ENCODE measurements at regions not wholly inside any gene's neighbourhood (a gene's known extent, or its start where the extent isn't known, plus 50 kb on each side); places are given as distances from the start of the nearest gene placed in this dataset.
A peak's percentile ranks its signal among the peaks of the same experiment; 100 is the strongest.

DNA sequence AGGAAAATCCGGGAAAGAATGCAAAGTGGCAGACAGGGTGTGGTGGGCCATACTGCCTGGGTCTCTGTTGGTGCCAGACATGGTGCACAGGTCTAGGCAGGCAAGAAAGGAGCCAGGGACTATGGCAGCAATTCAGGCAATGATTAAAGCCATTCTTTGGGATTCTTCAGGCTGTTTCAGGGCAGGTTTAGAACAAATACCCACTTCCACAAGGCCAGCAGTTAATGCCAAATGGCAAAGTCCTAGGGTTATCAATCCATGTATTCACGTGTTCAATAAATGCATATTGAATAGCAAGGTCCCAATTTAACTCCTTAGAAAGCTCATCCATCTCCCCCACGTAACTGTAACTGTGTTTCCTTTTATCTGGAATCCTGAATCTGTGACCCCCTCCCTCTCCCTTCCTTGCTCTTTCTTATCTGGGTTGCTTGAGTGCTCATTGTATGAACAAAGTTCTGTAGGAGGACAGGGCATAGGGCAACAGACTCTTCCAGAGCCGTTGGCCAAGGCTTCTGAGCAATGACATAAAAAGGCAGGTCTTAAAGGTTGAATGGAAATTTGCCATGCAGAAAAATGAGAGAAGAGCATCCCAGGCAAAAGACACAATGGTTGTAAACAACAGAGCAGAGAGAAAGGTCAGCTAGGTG lies 146.8 kb upstream of the KLHL29 start:
- DNase-seq = no peak

DNA sequence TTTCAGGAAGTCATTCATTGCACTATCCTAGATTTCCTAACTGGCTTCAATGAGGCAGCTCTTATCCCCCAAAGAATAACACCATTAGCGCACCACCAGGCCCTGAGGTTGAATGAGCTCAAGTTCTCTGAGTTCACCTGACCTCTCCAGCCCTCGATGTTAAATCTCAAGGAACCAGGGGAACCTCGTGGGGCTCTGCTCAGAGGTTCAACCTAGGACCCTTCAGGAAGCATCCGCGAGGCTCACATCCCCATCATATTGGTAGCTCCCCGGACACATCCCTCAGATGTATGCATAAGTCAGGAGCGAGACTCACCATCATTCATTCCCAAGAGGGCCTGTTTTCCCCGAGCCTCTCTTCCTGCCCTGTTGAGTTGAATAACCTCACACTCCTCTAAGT lies 145.6 kb upstream of the KLHL29 start:
- no peak for DNase-seq

DNA sequence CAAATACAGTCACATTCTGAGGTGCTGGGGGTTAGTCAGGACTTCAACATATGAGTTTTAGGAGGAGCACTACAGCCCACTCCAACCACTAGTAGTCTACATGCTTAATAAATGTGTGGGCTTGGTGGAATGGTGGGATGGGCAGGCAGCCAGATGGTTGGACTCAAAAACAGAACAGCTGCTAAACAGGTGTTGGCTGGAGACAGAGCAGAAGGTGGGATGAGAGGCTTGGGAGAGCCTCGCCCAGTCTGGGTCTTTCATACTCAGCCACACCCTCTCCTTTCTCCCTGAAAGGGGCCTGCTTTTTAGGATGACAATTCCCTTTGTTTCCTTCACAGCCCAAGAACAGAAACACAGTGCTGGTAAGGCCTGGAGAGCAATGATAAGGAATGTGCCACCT lies 143.9 kb upstream of the KLHL29 start:
- no peak for DNase-seq

DNA sequence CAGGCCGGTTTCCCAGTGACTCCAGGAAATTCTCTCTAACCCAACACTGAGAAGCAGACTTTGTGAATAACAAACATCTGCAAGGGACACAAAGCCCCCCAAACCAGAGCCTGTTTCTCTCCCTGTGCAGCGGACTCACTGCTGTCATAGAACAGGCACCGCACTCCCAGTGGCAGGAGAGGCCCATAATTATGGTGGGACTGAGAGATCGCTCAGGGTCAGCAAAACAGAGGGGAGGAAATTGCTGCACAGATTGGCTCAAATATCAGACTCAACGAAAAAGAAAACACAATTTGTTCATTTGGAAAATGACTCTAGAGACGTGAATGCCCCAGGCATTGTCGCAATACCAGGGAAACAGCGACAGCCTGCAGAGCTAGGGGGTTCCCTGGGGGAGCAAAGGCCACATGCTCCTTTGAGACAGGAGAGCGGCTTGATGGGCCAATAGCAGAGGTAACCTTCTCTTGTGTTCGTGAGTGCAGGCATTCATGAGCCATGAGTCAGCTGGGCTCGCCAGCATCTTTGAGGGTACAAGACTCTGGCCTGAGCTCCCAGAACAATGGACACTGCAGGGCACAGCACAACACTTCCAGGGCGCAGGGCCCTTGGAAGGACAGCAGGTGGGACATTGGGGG lies 143.3 kb upstream of the KLHL29 start:
- no peak for DNase-seq

DNA sequence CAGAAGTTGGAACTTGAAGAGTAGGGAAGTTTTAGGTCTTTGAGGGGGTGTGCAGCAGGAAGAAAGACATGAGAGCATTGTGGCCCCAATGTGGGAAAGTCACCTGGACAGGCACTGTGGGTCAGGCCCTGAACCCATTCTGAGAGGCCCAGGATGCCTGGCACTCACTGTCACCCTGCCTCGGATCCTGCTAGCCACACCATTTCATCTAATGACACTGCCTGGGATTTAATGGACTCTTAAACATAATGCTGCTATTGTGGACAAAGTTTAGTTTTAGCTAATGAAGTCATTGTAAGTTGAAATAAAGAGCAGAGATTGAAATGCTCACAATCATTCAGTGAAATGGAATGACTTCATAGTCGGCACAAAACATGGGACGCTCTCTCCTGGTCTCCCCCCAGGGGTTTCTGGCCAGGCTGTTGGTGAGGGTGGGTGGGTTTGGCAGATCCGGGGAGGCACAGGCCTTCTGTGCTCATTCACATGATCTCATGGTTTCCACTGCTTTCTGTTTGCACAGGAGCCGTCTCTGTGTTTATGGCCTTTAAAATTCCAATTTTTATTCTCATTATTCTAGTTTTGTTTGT lies 141.8 kb upstream of the KLHL29 start:
- DNase-seq = no peak

DNA sequence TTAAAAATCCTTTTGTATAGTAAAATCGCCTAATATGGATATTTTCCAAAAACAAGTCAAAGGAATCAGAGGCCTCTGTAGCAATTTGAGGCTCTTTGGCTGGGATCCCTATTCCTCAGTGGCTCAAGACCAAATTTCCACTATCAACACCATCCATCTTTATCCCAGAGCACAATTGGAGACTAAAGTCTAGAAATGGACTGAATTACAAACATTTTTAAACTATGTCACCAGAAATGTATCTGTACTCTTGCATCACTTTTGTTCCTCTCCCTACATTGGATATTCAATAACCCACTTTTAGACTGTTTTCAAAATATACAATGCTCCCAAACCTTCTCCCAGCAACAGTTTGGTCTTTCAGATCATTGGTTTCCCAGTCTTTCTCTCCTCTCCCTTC lies 140.4 kb upstream of the KLHL29 start:
- DNase-seq = no peak

DNA sequence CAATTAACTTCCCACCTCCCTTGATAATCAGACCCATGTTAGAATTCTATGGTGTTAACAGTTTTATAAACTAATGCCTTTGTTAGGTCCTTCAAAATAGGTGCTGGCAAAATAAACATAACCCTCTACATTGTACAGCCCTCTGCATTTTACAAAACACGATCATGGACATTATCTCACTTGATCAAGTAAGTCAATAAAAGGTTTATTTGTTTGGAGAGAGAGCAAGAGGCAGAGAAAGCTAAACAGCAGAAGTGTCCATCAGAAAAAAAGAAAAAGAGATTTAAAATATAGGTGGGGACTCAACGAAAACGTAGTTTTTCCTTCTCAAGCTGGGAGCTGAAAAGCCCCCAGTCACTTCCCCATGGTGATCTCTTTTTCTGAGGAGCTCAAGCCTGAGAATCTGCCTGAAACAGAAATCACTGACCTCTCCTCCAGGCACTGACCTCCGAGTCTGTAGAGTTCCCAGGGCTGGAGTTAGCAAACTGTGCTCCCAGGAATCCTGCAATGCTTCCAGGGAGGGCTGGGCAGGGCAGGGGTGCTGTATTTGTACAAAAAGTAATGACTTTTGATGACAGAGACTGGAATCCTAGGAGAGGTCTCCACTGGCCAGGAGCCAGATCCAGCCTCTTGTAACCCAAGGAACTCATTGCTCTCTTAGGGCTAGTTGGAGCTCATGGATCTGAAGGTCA lies 137.8 kb upstream of the KLHL29 start:
- no peak for DNase-seq

DNA sequence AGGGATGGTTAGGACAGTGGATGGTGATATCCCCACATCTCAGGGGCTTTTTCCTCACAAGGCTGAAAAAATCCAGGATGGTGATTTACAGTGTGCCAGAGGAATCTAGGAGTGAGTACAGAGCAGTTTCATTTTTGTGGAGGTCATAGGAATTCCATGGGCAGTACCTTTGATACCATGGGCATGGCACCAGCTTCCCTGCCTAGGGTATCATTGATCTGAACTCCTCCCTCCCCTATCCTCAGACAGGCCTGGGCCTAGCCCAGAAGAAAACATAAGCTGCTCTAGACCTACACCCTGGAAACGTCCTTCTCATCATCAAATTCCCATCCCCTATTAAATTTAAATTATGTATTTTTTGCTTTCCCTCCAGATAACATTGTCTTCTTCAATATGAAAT lies 136.3 kb upstream of the KLHL29 start:
- no peak for DNase-seq

DNA sequence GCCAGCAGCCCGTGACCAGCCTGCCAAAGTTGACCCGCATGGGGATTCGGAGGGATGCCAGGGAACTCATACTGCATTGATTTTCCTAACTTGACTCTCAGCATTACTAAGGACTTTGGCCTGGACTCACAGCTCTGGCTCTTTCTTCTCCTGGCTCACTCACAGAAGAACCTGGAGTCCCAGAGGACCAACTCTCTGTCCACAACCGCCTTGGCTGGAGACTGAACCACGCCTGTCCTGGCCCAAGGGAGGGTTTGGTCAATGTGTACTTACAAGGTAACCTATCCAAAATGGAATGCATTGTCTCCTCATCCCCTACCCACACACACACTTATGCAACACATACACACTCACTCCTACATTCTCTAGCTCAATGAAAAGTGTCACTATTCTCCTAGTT lies 135.6 kb upstream of the KLHL29 start:
- DNase-seq = peak; percentile 30 to 69

DNA sequence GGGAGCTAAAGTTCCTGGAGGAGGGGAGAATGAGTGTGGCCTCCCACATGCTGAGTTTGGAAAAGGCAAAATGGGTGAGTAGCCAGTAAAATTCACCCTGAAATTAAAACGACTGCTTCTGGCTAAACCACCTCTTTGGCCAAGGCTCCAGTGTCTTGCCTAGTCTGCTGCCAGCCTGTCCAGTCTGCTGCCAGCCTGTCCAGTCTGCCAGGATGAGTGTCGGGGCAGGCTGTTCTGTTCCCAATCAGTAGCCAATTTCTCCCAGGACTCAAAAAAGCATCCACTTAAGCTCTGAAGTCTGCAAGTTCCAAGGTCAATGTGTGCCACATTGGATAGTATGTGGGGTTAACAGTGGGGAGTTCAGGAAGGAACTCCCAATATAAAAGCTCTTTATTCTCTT lies 134.6 kb upstream of the KLHL29 start:
- DNase-seq = peak in 1 of 2 experiments; percentile 56

DNA sequence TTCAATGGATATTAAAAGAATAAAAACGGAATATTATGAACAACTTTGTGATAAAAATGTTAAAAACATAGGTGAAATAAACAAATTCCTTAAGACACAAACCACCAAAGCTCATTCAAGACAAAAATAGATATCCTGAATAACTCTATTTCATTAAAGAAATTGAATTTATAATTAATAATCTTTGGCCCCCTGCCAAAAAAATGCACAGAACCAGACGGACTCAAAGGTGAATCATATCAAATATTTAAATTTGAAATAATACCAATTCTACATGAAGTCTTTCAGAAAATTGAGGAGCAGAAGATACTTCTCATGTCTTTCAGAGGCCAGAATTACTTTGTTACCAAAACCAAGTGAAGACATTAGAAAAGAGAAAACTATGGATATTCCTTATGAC lies 128.3 kb upstream of the KLHL29 start:
- DNase-seq = no peak

DNA sequence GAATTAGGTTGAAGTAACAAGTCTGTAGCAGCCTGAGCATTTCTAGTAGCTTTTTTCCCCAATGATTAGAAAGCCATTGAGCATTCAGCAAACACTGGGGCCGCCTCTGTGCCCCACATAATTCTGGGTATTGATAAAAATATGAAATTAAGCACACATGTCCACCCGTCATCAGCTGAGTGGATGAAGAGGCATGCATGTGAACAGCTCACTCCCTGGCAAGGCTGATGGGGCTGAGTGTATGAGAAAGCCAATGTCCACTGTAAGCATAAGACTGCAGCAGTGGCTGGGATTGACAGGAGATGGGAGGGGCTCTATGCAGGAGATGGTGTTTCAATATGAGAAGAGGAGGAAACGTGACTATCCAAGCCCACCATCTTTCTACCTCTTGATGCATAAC lies 124.4 kb upstream of the KLHL29 start:
- DNase-seq = no peak

DNA sequence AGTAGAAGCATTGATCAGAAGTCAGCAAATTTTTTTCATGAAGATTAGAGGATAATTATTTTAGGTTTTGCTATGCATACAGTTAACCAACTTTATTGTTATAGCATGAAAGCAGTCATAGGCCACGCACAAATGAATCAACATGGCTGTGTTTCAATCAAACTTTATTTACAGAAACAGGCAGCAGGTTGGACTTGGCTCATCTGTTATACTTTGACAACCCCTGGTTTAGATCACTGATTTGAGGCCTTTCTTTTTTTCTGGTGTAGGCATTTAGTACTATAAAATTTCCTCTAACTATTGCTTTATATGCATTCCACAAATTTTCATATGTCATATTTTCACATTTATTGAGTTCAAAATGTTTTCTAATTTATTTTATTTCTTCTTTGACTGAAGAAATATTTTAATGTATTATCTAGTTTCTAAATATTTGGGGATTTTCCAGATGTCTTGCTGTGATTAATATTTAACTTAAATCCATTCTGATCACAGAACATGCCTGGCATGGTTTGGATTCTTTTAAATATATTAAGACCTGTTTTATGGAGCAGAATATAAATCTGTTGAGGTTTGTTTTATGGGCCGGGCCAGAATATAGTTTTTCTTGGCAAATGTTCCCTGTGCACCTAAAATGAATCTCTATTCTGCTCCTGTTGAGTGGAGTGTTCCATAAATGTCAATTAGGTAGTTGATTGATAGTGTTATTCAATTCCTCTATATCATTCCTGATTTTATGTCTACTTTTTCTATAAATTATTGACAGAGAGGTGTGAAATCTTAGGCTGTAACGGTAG lies 116.3 kb upstream of the KLHL29 start:
- peak in 1 of 2 experiments; percentile 17 for DNase-seq

DNA sequence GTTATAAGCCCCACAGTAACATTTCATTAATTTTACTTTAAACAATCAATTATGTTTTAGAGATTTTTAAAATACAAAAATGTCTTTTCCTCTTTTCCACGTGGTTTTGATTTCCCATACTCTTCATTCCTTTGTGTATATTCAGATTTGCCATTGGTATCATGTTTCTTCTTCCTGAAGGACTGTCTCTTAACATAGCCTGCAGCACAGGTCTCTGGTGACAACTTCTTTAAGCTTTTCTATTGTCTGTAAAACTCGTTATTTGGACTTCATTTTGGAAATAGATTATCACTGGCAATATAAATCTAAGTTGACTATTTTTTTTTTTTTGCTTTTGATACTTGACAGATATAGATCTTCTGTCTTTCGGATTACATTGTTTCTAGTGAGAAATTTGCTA lies 115.2 kb upstream of the KLHL29 start:
- no peak for DNase-seq

DNA sequence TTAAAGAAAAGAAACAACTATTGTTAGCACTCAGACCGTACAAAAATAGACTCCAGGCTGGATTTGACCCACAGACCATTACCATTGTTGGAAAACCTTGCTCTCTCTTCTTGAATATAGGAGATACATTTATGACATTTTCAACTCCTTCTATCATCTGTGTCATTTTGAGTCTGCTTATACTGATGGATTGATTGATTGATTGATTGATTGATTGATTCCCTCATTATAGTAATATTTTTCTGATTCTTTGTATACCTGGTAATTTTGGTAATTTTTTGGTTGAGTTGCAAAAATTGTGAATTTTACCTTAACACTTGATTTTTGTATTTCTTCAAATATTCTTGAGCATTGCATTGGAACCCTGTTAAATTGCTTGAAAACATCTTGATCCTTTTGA lies 114.2 kb upstream of the KLHL29 start:
- DNase-seq = no peak

DNA sequence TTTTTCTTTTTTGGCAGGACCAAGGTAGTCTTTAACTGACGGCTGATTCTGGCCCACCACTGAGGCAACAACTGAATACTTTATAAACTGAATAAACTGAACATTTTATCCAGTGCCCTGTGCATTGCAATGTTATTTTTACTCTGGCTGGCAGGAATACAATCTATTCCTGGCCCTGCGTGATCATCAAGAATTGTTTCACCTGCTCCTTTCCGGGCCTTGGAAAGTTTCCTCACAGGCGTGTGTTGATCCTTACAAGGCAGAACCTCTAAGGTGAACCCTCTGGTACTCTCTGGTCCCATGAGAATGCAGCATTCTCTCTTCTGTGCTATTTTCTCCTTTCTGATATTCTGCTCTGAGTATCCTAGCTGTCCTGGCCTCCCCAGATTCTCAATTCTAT lies 113.7 kb upstream of the KLHL29 start:
- DNase-seq = no peak

DNA sequence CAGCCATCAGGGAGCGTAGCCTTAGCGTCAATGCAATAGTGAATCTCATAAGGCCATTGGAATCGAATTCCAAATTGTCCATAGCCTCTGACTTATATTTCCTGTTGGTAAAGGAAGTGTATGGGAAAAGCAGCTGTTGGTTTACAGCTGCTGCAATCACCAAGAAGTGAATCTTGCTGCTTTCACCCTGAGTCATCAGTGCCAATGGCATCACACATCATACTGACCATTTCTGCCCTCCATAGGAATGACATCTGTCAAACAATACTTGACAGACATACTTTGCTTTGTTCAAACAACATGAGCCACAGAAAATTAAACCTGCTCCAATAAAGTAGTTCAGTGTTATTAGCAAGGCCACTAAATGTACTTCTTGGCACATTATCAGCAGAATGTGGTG lies 111.2 kb upstream of the KLHL29 start:
- no peak for DNase-seq

DNA sequence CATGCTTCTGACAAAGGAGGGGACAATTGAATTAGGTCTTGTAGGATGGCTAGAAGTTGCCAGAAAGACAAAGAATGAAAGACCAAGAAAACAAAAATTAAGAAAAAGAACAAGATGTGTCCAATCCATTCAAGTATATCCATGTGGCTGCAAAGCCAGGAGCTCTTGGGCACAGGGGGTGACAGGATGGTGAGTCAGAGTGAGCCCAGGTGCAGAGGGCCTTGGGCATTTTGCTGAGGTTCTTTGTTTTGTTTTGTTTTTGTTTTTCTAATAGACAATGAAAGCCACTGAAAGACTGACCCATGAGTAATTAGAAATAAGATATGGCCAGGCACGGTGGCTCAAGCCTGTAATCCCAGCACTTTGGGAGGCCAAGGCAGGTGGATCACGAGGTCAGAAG lies 104.6 kb upstream of the KLHL29 start:
- no peak for DNase-seq

DNA sequence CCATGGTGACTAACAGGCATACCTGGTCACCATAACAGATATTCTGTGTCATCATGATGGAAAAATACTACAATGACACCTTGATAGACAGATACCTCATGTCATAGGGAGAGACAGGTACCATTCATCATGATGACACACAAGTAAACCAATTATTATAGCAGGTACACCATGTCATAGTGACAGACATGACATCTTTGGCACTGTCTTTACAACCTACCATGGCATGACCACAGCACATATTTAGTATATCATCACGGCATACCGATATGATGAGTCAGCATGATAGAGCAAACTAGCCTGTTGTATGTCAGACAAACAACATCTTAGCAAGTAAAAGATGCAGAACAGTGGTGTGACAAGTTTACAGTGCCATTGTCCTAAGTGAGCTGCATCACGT lies 101.3 kb upstream of the KLHL29 start:
- DNase-seq = no peak

DNA sequence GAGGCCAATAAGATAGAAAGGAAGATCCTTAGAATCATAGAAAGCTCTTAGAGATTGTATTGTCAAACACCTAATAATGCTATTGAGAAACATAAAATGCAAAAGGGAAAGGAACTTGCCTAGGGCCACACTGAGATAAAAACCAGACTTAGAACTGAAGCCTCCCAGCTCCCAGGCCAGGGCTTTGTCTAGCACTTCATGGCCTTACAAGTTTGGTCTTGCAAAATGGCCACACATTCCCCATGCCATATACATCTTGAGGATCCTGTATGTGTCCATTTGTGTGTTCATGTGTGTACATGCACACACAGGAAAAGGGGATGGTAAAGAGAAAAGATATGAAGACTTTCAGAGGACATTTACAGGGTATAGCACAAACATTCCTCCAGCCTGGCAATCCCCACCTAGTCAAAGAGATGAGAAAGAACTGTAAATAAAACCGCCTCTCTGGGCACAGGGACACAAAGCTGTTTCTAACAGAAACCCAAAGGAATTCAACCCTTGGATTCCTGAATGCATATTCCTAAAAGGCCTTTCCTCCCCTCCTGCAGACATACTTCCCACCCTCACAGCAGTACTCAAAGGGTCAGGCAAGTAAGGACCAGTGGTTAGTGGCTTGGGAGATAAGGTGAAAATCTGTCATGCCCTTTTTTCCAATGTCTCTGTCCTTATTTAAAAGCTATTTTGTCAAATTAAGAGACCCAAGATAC lies 99.7 kb upstream of the KLHL29 start:
- DNase-seq = no peak

DNA sequence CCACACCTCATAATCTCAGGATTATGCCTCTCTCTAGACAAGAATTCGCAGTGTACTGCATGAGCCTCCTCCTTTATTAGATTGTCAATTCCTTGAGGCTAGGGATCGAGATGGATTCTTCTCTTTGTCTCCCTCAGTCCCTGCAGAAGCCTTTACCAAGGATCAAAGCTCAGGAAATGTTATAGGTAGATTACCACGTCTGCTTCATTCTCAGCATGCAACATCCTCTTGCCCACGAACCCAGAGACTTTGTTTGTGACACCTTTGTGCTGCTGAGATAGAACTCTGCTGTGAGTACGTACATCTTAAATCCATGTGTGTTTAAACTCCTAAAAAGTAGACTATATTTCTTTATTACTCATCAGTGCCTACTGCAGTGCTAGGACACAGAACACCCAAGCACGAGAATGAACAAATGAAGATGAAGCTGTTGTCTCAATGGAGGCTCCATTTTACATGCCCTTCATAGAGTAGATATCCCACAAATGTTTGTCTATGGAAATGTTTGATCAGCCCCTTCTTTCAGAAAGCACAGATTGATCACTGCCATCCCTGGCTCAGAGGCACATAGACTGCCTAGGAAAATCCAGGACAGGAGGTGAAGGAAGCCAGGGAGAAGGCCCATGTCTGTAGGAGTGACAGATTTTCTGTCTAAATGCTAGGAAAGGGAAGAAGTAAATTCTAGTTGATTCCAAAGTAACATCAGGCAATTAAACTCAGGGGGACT lies 98.8 kb upstream of the KLHL29 start:
- no peak for DNase-seq
